Esophagus squamous epithelium (tissue), 5 donors: ENCODE measurements at regions not wholly inside any gene's neighbourhood (a gene's known extent, or its start where the extent isn't known, plus 50 kb on each side); places are given as distances from the start of the nearest gene placed in this dataset.
A peak's percentile ranks its signal among the peaks of the same experiment; 100 is the strongest.

Source experiments
- DNase-seq: peaks from one replicate; lab custom pipeline; 2025; lab: John Stamatoyannopoulos, UW
- H3K27ac ChIP-seq, 4 donors: fragments of 200-600 bp; sonication (generic); one replicate each; pipeline ENCODE4 v1.5.1; 2016 to 2019; ENCODE audit warnings: mild to moderate bottlenecking in 1 of 4
- H3K27me3 ChIP-seq, 4 donors: fragments of 200-600 bp; sonication (generic); 1 replicate in 3 of 4; 2 replicates in 1 of 4; pipeline versions ENCODE4 v1.5.1 to v1.6.0; 2017 to 2021; ENCODE audit warnings: antibody characterized with exemption in 1 of 4
- H3K36me3 ChIP-seq, 3 donors: fragments of 200-600 bp; sonication (generic); one replicate each; pipeline ENCODE4 v1.5.1; 2016 to 2019
- H3K4me1 ChIP-seq, 3 donors: fragments of 200-600 bp; sonication (generic); one replicate each; pipeline ENCODE4 v1.5.1; 2017 to 2019
- H3K4me3 ChIP-seq, 4 donors: fragments of 200-600 bp; sonication (generic); 1 replicate in 3 of 4; 2 replicates in 1 of 4; pipeline ENCODE4 v1.5.1; 2016 to 2019; ENCODE audit warnings: mild to moderate bottlenecking in 2 of 4, moderate library complexity in 1 of 4
- H3K9me3 ChIP-seq, 3 donors: fragments of 200-600 bp; sonication (generic); one replicate each; pipeline ENCODE4 v1.5.1; 2016 to 2019
- POLR2A ChIP-seq, 4 donors: fragments of 450-650 bp; IDR thresholded peaks; one replicate each; pipeline ENCODE4 v1.6.1; 2017; ENCODE audit warnings: antibody characterized with exemption in 4 of 4, mild to moderate bottlenecking in 4 of 4, moderate library complexity in 3 of 4
- WGBS, 2 donors: methylation state at CpG; one replicate each; pipeline ENCODE4 v1.1.5; 2018; 5-methylcytosine and 5-hydroxymethylcytosine counted together
- intact Hi-C: fragments of 100-400 bp; cut with DNase I; formaldehyde crosslinking; loops from one replicate; pipeline ENCODE4 v1.15.0; 2022
- TF ChIP-seq, protein P1 (sequence below), 6 experiments: fragments of 450-650 bp in 4 of 6; fragments of 200-600 bp in 2 of 6; sonication (generic) in 2 of 6; IDR thresholded peaks; one replicate each; pipeline ENCODE4 v1.5.1; 2016 to 2019; ENCODE audit warnings: antibody characterized with exemption in 6 of 6, mild to moderate bottlenecking in 4 of 6, moderate library complexity in 4 of 6
- donor health status: DM: yes; HTN: yes; CAD: no.

DNA sequence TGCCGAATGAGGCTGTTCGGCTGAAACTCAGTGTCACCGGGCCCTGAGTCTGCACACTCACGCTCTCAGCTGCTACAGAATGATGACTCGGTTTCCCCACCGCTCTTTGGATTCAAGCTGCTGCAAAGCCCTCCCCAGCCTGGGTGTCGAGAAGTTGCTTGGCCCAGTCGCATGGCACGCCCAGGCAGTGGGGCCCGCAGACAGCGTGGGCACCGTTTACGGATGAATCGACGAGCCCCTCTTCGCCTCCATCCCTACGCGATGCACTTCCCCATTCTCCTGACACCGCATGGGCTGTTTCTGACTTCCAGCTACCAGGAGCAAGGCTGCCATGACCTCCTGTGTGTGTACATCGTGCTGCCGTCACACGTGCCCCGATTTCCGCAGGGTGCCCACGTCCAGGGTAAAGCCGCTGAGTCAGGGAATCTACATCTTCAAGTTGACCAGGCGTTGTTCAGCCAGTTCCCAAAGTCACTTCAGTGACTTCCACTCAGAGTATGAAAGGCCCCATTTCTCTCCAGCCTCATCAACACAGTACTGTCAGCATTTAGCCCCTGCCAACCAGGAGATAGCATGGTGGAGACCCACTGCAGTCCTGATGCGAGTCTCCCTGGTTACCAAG lies 60.3 kb upstream of the GPC1 start:
- Histone ChIP-seq H3K36me3 (no peaks in the 10 kb centered on the region), H3K9me3 (no peaks in the 10 kb centered on the region), H3K4me3 (no peak overlapping the region), H3K27ac (peak overlapping the region in 2 of 4 donors; percentile 64 to 81), H3K4me1 (peaks cover 6 to 17% (median 14%) of the 10 kb centered on the region in 3 donors), H3K27me3 (peaks cover 0 to 8% (median 0%) of the 10 kb centered on the region in 4 donors)
- intact Hi-C loops: no loop called here
- no peak for DNase-seq
- no peak for TF ChIP-seq POLR2A (IDR thresholded peaks at IDR 0.05)
- TF ChIP-seq, protein P1, sequence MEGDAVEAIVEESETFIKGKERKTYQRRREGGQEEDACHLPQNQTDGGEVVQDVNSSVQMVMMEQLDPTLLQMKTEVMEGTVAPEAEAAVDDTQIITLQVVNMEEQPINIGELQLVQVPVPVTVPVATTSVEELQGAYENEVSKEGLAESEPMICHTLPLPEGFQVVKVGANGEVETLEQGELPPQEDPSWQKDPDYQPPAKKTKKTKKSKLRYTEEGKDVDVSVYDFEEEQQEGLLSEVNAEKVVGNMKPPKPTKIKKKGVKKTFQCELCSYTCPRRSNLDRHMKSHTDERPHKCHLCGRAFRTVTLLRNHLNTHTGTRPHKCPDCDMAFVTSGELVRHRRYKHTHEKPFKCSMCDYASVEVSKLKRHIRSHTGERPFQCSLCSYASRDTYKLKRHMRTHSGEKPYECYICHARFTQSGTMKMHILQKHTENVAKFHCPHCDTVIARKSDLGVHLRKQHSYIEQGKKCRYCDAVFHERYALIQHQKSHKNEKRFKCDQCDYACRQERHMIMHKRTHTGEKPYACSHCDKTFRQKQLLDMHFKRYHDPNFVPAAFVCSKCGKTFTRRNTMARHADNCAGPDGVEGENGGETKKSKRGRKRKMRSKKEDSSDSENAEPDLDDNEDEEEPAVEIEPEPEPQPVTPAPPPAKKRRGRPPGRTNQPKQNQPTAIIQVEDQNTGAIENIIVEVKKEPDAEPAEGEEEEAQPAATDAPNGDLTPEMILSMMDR (IDR thresholded peaks at IDR 0.05): no peak
- 87 to 93% methylated on average over 17 to 19 of the region's 28 CpGs for WGBS, 2 donors

DNA sequence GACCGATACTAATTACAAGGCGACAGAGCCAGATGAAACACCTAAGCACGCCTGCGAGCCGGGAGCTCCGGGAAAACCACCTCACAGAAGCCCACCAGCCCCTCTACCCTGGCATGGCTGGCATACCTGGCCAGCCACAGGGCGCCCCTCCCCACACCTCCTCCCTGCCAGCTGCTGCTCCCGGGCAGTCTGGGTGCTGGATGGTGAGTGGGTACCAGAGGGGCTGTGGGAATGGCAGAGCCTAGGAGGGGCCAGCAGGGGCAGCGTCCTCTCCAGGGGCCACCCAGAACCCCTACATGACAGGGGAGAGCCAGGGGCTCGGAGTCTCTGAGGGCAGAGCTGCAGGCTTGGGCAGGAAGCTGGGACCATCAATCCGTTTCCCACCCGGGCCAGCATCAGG lies 58.7 kb upstream of the GPC1 start:
- peaks cover 0 to 13% (median 10%) of the 10 kb centered on the region in 3 donors for H3K4me1 ChIP-seq
- H3K36me3 ChIP-seq: no peaks in the 10 kb centered on the region
- intact Hi-C loops: no loop called here
- no peak overlapping the region for H3K4me3 ChIP-seq
- H3K27me3 ChIP-seq: peaks cover 0 to 8% (median 0%) of the 10 kb centered on the region in 4 donors
- TF ChIP-seq, protein P1 (IDR thresholded peaks at IDR 0.05): no peak
- no peak for TF ChIP-seq POLR2A (IDR thresholded peaks at IDR 0.05)
- no peak overlapping the region for H3K27ac ChIP-seq
- WGBS, 2 donors: no CpG with 5 or more reads among the region's 12 CpGs
- H3K9me3 ChIP-seq: no peaks in the 10 kb centered on the region
- DNase-seq: no peak

DNA sequence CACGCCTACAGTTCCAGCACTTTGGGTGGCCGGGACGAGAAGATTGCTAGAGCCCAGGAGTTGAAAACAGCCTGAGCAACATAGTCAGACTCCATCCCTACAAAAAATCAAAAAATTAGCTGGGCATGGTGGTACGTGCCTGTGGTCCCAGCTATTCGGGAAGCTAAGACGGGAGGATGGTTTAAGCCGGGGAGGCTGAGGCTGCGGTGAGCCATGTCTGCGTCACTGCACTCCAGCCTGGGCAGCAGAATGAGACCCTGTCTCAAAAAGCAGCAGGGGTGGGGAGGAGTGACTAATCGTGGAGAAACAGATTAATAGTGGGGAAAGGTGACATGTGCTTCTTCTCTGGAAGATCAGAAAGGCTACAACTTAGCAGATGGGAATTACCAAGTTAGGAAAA lies 58.1 kb upstream of the GPC1 start:
- H3K4me3 ChIP-seq: no peak overlapping the region
- intact Hi-C loops: no loop called here

DNA sequence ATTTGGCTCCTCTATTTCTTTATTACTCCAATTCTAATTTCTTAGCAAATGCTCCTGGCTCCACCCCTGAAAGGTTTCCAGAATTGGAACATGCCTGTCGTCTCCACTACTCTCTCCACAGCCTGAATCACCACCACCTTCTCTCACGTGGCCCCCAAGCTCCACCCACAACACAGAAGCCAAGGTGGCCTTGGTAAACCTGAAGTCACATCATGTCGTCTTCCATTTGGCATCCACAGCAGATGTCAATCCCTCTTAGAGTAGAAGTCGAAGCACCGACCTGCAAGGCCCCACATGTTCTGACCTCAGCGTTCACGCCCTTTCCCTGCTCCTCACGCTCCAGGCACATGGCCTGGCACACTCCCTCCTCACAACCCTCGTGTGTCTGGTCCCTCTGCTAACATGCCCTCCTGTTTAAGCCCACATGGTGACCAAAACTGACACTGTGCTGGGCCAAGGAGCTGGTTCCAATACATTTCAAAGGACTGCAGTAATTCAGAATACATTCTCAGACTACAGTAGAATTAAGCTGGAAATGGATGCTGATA lies 56.3 kb upstream of the GPC1 start:
- intact Hi-C loops: no loop called here
- no peak overlapping the region for H3K4me3 ChIP-seq
- no peaks in the 10 kb centered on the region for H3K9me3 ChIP-seq
- H3K27ac ChIP-seq: no peak overlapping the region
- H3K27me3 ChIP-seq: peaks cover 0 to 12% (median 0%) of the 10 kb centered on the region in 4 donors
- peaks cover 0 to 13% (median 6%) of the 10 kb centered on the region in 3 donors for H3K4me1 ChIP-seq
- no peak for DNase-seq
- WGBS, 2 donors: 59 to 67% methylated on average over 9 of the region's 9 CpGs
- TF ChIP-seq, protein P1 (IDR thresholded peaks at IDR 0.05): no peak
- no peak for TF ChIP-seq POLR2A (IDR thresholded peaks at IDR 0.05)
- no peaks in the 10 kb centered on the region for H3K36me3 ChIP-seq

More for the DNA sequence above, 58.1 kb upstream of the GPC1 start:
- WGBS, 2 donors: 79 to 86% methylated on average over 10 of the region's 10 CpGs
- Histone ChIP-seq H3K27me3 (peaks cover 0 to 8% (median 0%) of the 10 kb centered on the region in 4 donors), H3K36me3 (no peaks in the 10 kb centered on the region), H3K9me3 (no peaks in the 10 kb centered on the region), H3K4me1 (peaks cover 0 to 13% (median 10%) of the 10 kb centered on the region in 3 donors), H3K27ac (no peak overlapping the region)
- TF ChIP-seq, protein P1 (IDR thresholded peaks at IDR 0.05): no peak
- TF ChIP-seq POLR2A (IDR thresholded peaks at IDR 0.05): no peak
- no peak for DNase-seq

DNA sequence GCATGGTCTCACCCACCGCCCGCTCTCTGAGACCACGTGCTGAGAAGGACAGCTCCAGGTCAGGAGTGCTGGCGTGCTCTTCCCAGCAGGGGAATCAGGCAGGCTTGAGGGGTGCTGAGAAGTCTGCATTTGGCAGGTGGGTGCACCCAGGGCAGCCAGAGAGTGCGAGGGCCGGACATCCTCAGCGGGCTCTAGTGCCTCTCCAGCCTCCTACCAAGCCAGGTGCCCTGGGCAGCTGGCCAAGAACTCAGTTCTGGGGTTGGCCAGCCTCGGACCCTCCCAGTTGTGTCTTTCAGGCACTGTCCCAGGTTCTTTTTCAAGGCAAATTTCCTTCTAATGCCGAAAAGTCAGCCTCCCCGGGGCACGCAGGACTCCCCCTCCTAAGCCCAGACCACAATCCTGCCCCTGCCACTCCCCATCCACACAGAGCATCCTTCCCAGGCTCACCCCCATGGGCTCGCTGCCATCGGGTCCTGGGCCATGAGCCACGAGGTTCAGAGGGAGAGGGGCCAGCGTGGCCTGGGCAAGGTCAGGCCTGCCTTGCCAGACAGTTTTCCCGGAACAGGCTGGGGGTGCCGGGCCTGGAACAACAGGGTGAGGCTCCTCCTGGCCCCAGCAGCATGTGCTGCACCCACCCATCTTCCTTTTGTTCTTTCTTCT lies 52.2 kb upstream of the GPC1 start:
- H3K4me3 ChIP-seq: no peak overlapping the region
- H3K27me3 ChIP-seq: peaks cover 0 to 5% (median 0%) of the 10 kb centered on the region in 4 donors
- 59 to 69% methylated on average over 9 to 13 of the region's 17 CpGs for WGBS, 2 donors
- intact Hi-C loops: no loop called here
- no peak overlapping the region for H3K27ac ChIP-seq
- no peaks in the 10 kb centered on the region for H3K36me3 ChIP-seq
- no peak for TF ChIP-seq POLR2A (IDR thresholded peaks at IDR 0.05)
- TF ChIP-seq, protein P1 (IDR thresholded peaks at IDR 0.05): no peak
- no peak for DNase-seq
- H3K9me3 ChIP-seq: no peaks in the 10 kb centered on the region
- H3K4me1 ChIP-seq: peaks cover 0 to 20% (median 12%) of the 10 kb centered on the region in 3 donors
